ENCODE measurements at regions not wholly inside any gene's neighbourhood (a gene's known extent, or its start where the extent isn't known, plus 50 kb on each side); places are given as distances from the start of the nearest gene placed in this dataset.

GRCh38 chr1:4308806-4309205 lies 345.6 kb upstream of the AJAP1 start:
- Histone ChIP-seq H4K91ac (ENCODE audit: insufficient read depth, low read depth, low read length) (no peak overlapping the region), H3K79me1 (ENCODE audit: low read depth in 1 of 2, low read length in 2 of 2) (no peaks in the 10 kb centered on the region), H3K27me3 (ENCODE audit: control insufficient read depth, insufficient read depth, low read length) (no peaks in the 10 kb centered on the region), H2BK120ac (ENCODE audit: low read depth, low read length) (no peak overlapping the region), H4K5ac (ENCODE audit: low read depth, low read length) (no peak overlapping the region), H3K27ac (ENCODE audit: insufficient read depth, low read length) (no peak overlapping the region), H2BK15ac (ENCODE audit: low read depth, low read length) (no peak overlapping the region), H2AFZ (replicated peaks; ENCODE audit: low read length, poor library complexity) (no peak overlapping the region), H4K20me1 (ENCODE audit: insufficient read depth, low read length) (no peaks in the 10 kb centered on the region), H3K4me1 (ENCODE audit: control insufficient read depth, insufficient read depth, low read length) (no peaks in the 10 kb centered on the region), H3K9me1 (ENCODE audit: insufficient read depth, low read length) (no peaks in the 10 kb centered on the region), H3K9ac (ENCODE audit: low read depth, low read length) (no peak overlapping the region), H2AK9ac (replicated peaks; ENCODE audit: low read depth, low read length, poor library complexity) (no peak overlapping the region), H3K4me3 (ENCODE audit: insufficient read depth, low read depth, low read length) (no peak overlapping the region), H3K23ac (ENCODE audit: low read depth, low read length) (no peak overlapping the region), H4K8ac (ENCODE audit: low read depth in 2 of 2, low read length in 2 of 2) (no peak overlapping the region), H3K4me2 (ENCODE audit: low read depth, low read length) (no peak overlapping the region), H3K14ac (replicated peaks; ENCODE audit: low read depth, low read length) (no peak overlapping the region), H2BK5ac (ENCODE audit: low read depth, low read length, poor library complexity, severe bottlenecking) (no peak overlapping the region), H2BK20ac (ENCODE audit: low read depth, low read length) (no peak overlapping the region), H3K9me3 (ENCODE audit: control insufficient read depth, insufficient read depth, low read length) (peaks cover 52% of the 10 kb centered on the region), H2AK5ac (ENCODE audit: low read depth, low read length) (no peak overlapping the region), H3K4ac (ENCODE audit: low read depth, low read length) (no peak overlapping the region), H3K36me3 (ENCODE audit: control insufficient read depth, insufficient read depth, low read length) (no peaks in the 10 kb centered on the region), H3K18ac (ENCODE audit: low read depth, low read length) (no peak overlapping the region), H3K56ac (ENCODE audit: extremely low read depth, insufficient read depth, low read length) (no peak overlapping the region)
- ChIA-PET CTCF (no interaction called here), POLR2A (ENCODE audit: unreplicated experiment) (no interaction called here)
- no peak for ATAC-seq (ENCODE audit: low read depth)
- WGBS, 2 experiments (ENCODE audit: extremely low coverage in 2 of 2, insufficient read length in 1 of 2): no CpG with 5 or more reads among the region's 9 CpGs
- TF ChIP-seq NFE2L2 (IDR thresholded peaks at IDR 0.05; ENCODE audit: low read depth, low read length) (no peak), POLR2A (IDR thresholded peaks at IDR 0.05; ENCODE audit: low read depth, low read length) (no peak), MAFK (IDR thresholded peaks at IDR 0.05; ENCODE audit: low read depth, low read length) (no peak), RAD21 (IDR thresholded peaks at IDR 0.05; ENCODE audit: low read length) (no peak), RCOR1 (IDR thresholded peaks at IDR 0.05; ENCODE audit: insufficient replicate concordance, low read length) (no peak), FOS (IDR thresholded peaks at IDR 0.05; ENCODE audit: low read depth, low read length) (no peak), CHD1 (IDR thresholded peaks at IDR 0.05; ENCODE audit: low read depth, low read length) (no peak)
- TF ChIP-seq, protein P1, sequence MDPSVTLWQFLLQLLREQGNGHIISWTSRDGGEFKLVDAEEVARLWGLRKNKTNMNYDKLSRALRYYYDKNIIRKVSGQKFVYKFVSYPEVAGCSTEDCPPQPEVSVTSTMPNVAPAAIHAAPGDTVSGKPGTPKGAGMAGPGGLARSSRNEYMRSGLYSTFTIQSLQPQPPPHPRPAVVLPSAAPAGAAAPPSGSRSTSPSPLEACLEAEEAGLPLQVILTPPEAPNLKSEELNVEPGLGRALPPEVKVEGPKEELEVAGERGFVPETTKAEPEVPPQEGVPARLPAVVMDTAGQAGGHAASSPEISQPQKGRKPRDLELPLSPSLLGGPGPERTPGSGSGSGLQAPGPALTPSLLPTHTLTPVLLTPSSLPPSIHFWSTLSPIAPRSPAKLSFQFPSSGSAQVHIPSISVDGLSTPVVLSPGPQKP (IDR thresholded peaks at IDR 0.05; ENCODE audit: borderline replicate concordance, low read depth, low read length): no peak
- DNase-seq: no peak
- in situ Hi-C loops (cut with MboI; ENCODE audit: low sequenced_read_pairs) (no loop called here), intact Hi-C loops (cut with micrococcal nuclease) (no loop called here), dilution Hi-C loops (cut with HindIII; ENCODE audit: low sequenced_read_pairs, unreplicated experiment) (no loop called here)
- BruUV-seq (replicated peaks): no TSS peak
